GM12875 (cell line): ENCODE measurements at regions not wholly inside any gene's neighbourhood (a gene's known extent, or its start where the extent isn't known, plus 50 kb on each side); places are given as distances from the start of the nearest gene placed in this dataset.

Experiments
- H3K4me3 ChIP-seq: one replicate; pipeline ENCODE4 v1.5.1; 2011; ENCODE audit warnings: low read depth, low read length, control low read depth
- CTCF ChIP-seq: IDR thresholded peaks from 2 replicates; pipeline ENCODE4 v1.5.1; 2011; ENCODE audit warnings: low read depth, mild to moderate bottlenecking, control low read depth, inconsistent platforms, low read length, moderate library complexity, borderline replicate concordance; ENCODE audit not compliant: insufficient read depth

GRCh38 chr21:38012672-38013071 lies 96.4 kb upstream of the KCNJ6 start:
- no peak overlapping the region for H3K4me3 ChIP-seq
- TF ChIP-seq CTCF, result no peak

- no peak overlapping the region for H3K4me3 ChIP-seq
- no peak for TF ChIP-seq CTCF
These were observed 97.5 kb upstream of the KCNJ6 start for GRCh38 chr21:38013741-38014140.

GRCh38 chr21:38014298-38014697 lies 98.0 kb upstream of the KCNJ6 start:
- no peak overlapping the region for H3K4me3 ChIP-seq
- TF ChIP-seq CTCF, result no peak

GRCh38 chr21:38027901-38028498 lies 111.7 kb upstream of the KCNJ6 start:
- H3K4me3 ChIP-seq, result no peak overlapping the region

GRCh38 chr21:38032082-38032801 lies 116.0 kb upstream of the KCNJ6 start:
- no peak overlapping the region for H3K4me3 ChIP-seq
- TF ChIP-seq CTCF, result no peak

More at GRCh38 chr21:38027901-38028498, 111.7 kb upstream of the KCNJ6 start:
- no peak for TF ChIP-seq CTCF

GRCh38 chr21:38036016-38036415 lies 119.8 kb upstream of the KCNJ6 start:
- no peak for TF ChIP-seq CTCF
- no peak overlapping the region for H3K4me3 ChIP-seq

GRCh38 chr21:38037416-38037815 lies 121.2 kb upstream of the KCNJ6 start:
- no peak overlapping the region for H3K4me3 ChIP-seq
- no peak for TF ChIP-seq CTCF
